ENCODE measurements at regions not wholly inside any gene's neighbourhood (a gene's known extent, or its start where the extent isn't known, plus 50 kb on each side); places are given as distances from the start of the nearest gene placed in this dataset.

DNA sequence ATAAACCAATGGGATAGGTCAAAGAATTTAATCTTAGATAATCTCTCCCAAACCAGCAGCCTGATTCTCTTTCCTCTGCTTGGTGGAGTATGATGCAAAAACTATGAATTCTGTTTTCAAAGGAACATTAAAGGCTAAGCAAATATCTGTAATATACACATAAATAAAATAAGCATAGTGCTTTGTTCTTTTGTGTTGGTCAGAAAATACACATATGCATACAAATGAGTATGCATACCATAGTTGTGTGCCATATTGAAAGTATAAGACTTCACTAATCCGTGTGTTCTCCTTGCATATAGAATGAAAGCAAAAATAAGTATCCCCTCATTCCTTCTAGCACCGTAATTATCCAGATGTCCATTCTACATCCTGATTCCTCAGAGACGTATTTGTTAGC, 1949.7 kb upstream of the CELF4 start:
- DNase-seq (no peak), ATAC-seq (no peak)
- Histone ChIP-seq H3K36me3 (no peaks in the 10 kb centered on the region), H3K27me3 (no peaks in the 10 kb centered on the region), H3K27ac (no peak overlapping the region), H3K4me3 (no peak overlapping the region), H3K9me3 (no peaks in the 10 kb centered on the region), H3K4me1 (no peaks in the 10 kb centered on the region)
- TF ChIP-seq, protein P1, sequence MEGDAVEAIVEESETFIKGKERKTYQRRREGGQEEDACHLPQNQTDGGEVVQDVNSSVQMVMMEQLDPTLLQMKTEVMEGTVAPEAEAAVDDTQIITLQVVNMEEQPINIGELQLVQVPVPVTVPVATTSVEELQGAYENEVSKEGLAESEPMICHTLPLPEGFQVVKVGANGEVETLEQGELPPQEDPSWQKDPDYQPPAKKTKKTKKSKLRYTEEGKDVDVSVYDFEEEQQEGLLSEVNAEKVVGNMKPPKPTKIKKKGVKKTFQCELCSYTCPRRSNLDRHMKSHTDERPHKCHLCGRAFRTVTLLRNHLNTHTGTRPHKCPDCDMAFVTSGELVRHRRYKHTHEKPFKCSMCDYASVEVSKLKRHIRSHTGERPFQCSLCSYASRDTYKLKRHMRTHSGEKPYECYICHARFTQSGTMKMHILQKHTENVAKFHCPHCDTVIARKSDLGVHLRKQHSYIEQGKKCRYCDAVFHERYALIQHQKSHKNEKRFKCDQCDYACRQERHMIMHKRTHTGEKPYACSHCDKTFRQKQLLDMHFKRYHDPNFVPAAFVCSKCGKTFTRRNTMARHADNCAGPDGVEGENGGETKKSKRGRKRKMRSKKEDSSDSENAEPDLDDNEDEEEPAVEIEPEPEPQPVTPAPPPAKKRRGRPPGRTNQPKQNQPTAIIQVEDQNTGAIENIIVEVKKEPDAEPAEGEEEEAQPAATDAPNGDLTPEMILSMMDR (IDR thresholded peaks at IDR 0.05), result no peak
- no peak for TF ChIP-seq POLR2A (IDR thresholded peaks at IDR 0.05)
- intact Hi-C loops (cut with DNase I), result no loop called here
- WGBS, 4 donors, result 81 to 90% (median 86%) methylated on average over 3 of the region's 3 CpGs

DNA sequence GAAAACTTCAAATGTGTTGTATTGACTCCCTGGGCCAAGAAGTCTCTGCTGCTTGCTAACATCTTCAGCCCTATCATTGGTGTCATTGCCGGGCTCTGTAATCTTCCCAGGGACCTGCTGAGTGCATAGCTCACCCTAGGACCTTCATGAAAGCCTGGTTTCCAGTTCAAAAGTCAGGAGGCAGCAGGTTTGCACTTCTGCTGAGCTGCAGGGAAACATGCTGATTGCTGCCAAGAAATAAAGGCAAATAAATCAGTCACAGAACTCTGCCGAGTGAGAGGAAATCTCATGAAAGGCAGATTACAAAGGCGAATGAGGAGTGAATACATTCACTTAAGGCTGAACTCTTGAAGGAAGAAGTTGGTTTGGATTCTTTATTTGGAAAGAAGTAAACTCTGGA, 1947.6 kb upstream of the CELF4 start:
- intact Hi-C loops (cut with DNase I), result no loop called here
- ATAC-seq, result no peak
- Histone ChIP-seq H3K27me3 (no peaks in the 10 kb centered on the region), H3K9me3 (no peaks in the 10 kb centered on the region), H3K4me1 (no peaks in the 10 kb centered on the region), H3K27ac (no peak overlapping the region), H3K4me3 (no peak overlapping the region), H3K36me3 (no peaks in the 10 kb centered on the region)
- no peak for DNase-seq
- 48 to 62% (median 53%) methylated on average over 3 of the region's 3 CpGs for WGBS, 4 donors
- TF ChIP-seq, protein P1 (IDR thresholded peaks at IDR 0.05), result no peak
- TF ChIP-seq POLR2A (IDR thresholded peaks at IDR 0.05), result no peak

DNA sequence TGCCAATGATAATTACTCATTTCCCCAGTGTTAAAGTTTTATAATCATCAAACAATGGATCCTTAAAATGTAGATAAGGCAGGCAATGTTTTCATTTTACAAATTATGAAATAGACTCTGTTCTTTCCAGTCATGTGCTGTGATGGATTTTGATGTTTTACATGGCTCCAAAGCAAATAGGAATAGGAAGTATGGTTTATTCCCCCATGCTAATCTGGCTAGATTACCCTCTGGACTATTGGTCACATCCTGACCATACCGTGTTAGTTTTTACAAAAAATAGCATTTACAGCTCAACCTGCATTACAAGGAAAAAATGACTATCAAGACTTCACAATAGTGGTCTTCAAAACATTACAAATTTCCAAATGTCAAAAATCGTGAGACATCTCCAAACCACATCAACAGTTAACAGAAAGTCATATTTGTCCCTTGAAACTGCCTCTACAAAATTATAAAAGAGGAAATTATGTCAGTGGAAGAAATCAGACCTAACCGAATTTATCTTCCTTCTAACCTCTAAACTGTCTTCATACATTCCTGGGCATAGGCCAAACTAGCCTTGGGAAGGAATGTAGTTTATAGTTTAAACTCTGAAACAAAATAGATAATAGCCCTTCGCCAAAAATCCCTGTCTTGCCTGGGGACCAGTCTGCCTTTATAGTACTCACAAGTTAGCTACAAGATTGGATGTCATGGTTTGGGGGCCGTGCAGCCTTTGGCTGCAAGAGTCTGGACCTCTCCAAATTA, 1941.2 kb upstream of the CELF4 start:
- intact Hi-C loops (cut with DNase I), result no loop called here
- no peak for DNase-seq
- 61 to 73% (median 65%) methylated on average over 5 of the region's 5 CpGs for WGBS, 4 donors
- no peaks in the 10 kb centered on the region for H3K36me3 ChIP-seq
- H3K9me3 ChIP-seq, result no peaks in the 10 kb centered on the region
- TF ChIP-seq POLR2A (IDR thresholded peaks at IDR 0.05), result no peak
- TF ChIP-seq, protein P1 (IDR thresholded peaks at IDR 0.05), result no peak
- ATAC-seq, result no peak
- H3K27ac ChIP-seq, result no peak overlapping the region
- H3K4me3 ChIP-seq, result no peak overlapping the region
- no peaks in the 10 kb centered on the region for H3K27me3 ChIP-seq
- no peaks in the 10 kb centered on the region for H3K4me1 ChIP-seq

DNA sequence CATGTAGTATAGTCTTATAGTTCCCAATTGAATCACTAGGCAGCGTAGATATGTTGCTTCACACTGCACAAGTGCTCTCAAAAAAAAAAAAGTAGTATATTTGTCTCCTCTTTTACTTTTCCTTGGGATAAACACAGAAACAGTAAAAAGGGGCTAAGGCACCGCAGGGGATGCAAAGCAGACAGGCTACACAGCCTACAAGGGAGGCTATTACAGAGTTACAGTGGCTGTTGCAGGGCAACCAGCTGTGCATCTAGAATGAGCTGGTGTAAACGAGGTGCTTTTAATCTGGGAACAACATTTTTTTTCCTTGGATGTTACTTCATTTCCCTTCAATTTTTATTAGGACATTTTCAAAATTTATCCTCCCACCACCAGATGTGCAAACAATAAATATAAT, 1934.7 kb upstream of the CELF4 start:
- Histone ChIP-seq H3K27ac (no peak overlapping the region), H3K27me3 (no peaks in the 10 kb centered on the region), H3K4me1 (no peaks in the 10 kb centered on the region), H3K36me3 (no peaks in the 10 kb centered on the region), H3K9me3 (no peaks in the 10 kb centered on the region), H3K4me3 (no peak overlapping the region)
- TF ChIP-seq, protein P1 (IDR thresholded peaks at IDR 0.05), result no peak
- no peak for TF ChIP-seq POLR2A (IDR thresholded peaks at IDR 0.05)
- DNase-seq (no peak), ATAC-seq (no peak)
- 72 to 81% (median 76%) methylated on average over 3 of the region's 3 CpGs for WGBS, 4 donors
- intact Hi-C loops (cut with DNase I), result no loop called here
